Activated CD8-positive, alpha-beta T cell treated with anti-CD3 and anti-CD28 coated beads for 36 hours (primary cell): ENCODE measurements at regions not wholly inside any gene's neighbourhood (a gene's known extent, or its start where the extent isn't known, plus 50 kb on each side); places are given as distances from the start of the nearest gene placed in this dataset.

Experiments used
- ATAC-seq: fragments of 200-7000 bp; cut with Tn5 transposase; one replicate; pipeline ENCODE4 v1.10.0; 2021; ENCODE audit warnings: mild to moderate bottlenecking, moderate library complexity
- CTCF ChIA-PET: fragments of 350-600 bp; sonication (Branson Sonifier 250); formaldehyde crosslinking; loops from one replicate; lab custom pipeline; 2021; ENCODE audit warnings: antibody characterized with exemption; lab: Charles Lee
- POLR2A ChIA-PET: fragments of 350-600 bp; sonication (Branson Sonifier 250); formaldehyde crosslinking; loops from one replicate; lab custom pipeline; 2021; ENCODE audit warnings: antibody characterized with exemption; lab: Charles Lee
- DNase-seq: peaks from one replicate; pipeline ENCODE4 v3.0.0-alpha.2; 2020
- H3K27ac Mint-ChIP-seq: one replicate; pipeline ENCODE4 v1.8.0; 2021; ENCODE audit warnings: mild to moderate bottlenecking, mixed read lengths
- H3K27me3 Mint-ChIP-seq: one replicate; pipeline ENCODE4 v1.8.0; 2021; ENCODE audit warnings: mixed read lengths
- H3K36me3 Mint-ChIP-seq: one replicate; pipeline ENCODE4 v1.8.0; 2021; ENCODE audit warnings: low read depth, mixed read lengths
- H3K4me1 Mint-ChIP-seq: one replicate; pipeline ENCODE4 v1.8.0; 2021; ENCODE audit warnings: low read depth, mixed read lengths
- H3K4me3 Mint-ChIP-seq: one replicate; pipeline ENCODE4 v1.8.0; 2021; ENCODE audit warnings: mild to moderate bottlenecking, moderate library complexity, mixed read lengths
- H3K9me3 Mint-ChIP-seq: one replicate; pipeline ENCODE4 v1.8.0; 2021; ENCODE audit warnings: mixed read lengths
- intact Hi-C: fragments of 100-400 bp; cut with micrococcal nuclease; formaldehyde crosslinking; loops from one replicate; pipeline ENCODE4 v1.10.0; 2022
- TF ChIP-seq, protein P1 (sequence below): fragments of 200-600 bp; IDR thresholded peaks from one replicate; pipeline ENCODE4 v1.8.0; 2022; ENCODE audit warnings: antibody characterized with exemption, mild to moderate bottlenecking

DNA sequence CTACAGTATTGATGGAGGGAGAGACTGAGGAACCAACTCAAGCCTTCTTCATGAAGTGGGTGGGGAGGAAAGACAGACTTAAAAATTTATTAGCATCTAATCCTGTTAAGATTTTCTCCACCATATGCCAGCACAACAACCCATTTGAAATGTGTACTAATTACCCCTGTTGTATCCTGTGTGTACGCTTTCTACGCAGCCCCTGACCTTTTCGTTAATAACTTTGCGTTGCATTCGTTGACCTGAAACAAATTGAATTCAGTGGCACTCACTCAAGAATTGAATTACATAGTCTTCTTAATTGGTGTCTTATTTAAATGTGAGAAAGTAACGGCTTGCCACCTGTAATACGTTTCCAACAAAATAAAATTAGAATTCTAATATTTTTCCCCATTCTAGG is 113.9 kb downstream of the LINC00237 start:
- intact Hi-C loops, result no loop called here

DNA sequence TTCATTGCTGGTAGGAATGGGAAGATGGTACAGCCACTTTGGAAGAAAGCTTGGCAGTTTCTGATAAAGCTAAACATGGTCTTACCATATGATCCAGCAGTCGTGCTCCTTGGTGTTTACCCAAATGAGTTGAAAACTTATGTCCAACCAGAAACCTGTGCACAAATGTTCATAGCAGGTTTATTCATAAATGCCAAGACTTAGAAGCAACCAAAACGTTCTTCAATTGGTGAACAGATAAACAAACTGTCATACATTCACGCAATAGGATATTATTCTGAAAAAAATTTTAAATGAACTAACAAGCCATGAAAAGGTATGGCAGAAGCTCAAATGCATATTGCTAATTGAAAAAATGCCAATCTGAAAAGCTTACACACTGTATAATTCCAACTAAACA is 117.1 kb downstream of the LINC00237 start:
- Mint-ChIP-seq H3K9me3 (no peaks in the 10 kb centered on the region), H3K4me3 (no peak overlapping the region), H3K4me1 (no peaks in the 10 kb centered on the region), H3K36me3 (no peaks in the 10 kb centered on the region), H3K27me3 (peaks cover 7% of the 10 kb centered on the region), H3K27ac (no peak overlapping the region)
- intact Hi-C loops, result no loop called here
- DNase-seq (no peak), ATAC-seq (no peak)
- ChIA-PET POLR2A (no interaction called here), CTCF (no interaction called here)
- TF ChIP-seq, protein P1, sequence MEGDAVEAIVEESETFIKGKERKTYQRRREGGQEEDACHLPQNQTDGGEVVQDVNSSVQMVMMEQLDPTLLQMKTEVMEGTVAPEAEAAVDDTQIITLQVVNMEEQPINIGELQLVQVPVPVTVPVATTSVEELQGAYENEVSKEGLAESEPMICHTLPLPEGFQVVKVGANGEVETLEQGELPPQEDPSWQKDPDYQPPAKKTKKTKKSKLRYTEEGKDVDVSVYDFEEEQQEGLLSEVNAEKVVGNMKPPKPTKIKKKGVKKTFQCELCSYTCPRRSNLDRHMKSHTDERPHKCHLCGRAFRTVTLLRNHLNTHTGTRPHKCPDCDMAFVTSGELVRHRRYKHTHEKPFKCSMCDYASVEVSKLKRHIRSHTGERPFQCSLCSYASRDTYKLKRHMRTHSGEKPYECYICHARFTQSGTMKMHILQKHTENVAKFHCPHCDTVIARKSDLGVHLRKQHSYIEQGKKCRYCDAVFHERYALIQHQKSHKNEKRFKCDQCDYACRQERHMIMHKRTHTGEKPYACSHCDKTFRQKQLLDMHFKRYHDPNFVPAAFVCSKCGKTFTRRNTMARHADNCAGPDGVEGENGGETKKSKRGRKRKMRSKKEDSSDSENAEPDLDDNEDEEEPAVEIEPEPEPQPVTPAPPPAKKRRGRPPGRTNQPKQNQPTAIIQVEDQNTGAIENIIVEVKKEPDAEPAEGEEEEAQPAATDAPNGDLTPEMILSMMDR, result no peak

More for the DNA sequence above, 113.9 kb downstream of the LINC00237 start:
- TF ChIP-seq, protein P1, result no peak
- ChIA-PET POLR2A (no interaction called here), CTCF (no interaction called here)
- H3K4me1 Mint-ChIP-seq, result no peaks in the 10 kb centered on the region
- ATAC-seq, result no peak
- DNase-seq, result no peak
- H3K9me3 Mint-ChIP-seq, result no peaks in the 10 kb centered on the region
- no peak overlapping the region for H3K27ac Mint-ChIP-seq
- H3K36me3 Mint-ChIP-seq, result no peaks in the 10 kb centered on the region
- H3K27me3 Mint-ChIP-seq, result peaks cover 10% of the 10 kb centered on the region
- H3K4me3 Mint-ChIP-seq, result no peak overlapping the region

DNA sequence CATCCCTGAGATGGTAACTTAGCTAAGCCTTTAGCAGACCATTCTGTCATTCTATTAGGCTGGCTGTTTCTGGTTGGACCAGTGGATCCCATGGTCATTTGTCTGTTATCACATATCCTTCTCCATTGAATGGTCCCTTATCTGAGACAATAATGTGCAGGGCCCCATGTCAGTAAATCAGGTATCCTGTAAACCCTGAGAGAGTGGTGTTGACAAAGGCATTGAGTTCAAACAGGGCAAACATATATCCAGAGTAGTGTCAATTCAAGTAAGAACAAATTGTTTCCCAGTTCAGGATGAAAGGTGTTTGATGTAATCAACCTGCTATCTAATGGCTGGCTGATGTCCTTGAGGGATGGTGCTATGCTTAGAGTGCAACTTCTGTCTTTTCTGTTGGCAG is 126.2 kb downstream of the LINC00237 start:
- H3K4me3 Mint-ChIP-seq, result no peak overlapping the region
- H3K27ac Mint-ChIP-seq, result no peak overlapping the region
- POLR2A ChIA-PET, result no interaction called here
- H3K9me3 Mint-ChIP-seq, result peaks cover 4% of the 10 kb centered on the region
- CTCF ChIA-PET, result no interaction called here
- H3K4me1 Mint-ChIP-seq, result no peaks in the 10 kb centered on the region
- ATAC-seq, result no peak
- intact Hi-C loops, result no loop called here
- no peak for DNase-seq
- H3K27me3 Mint-ChIP-seq, result peaks cover 11% of the 10 kb centered on the region
- no peaks in the 10 kb centered on the region for H3K36me3 Mint-ChIP-seq
- TF ChIP-seq, protein P1, result no peak

- ChIA-PET POLR2A (no interaction called here), CTCF (no interaction called here)
- TF ChIP-seq, protein P1, result no peak
- intact Hi-C loops, result no loop called here
- Mint-ChIP-seq H3K4me3 (no peak overlapping the region), H3K4me1 (no peaks in the 10 kb centered on the region), H3K27me3 (peaks cover 11% of the 10 kb centered on the region), H3K27ac (no peak overlapping the region), H3K36me3 (no peaks in the 10 kb centered on the region), H3K9me3 (peaks cover 4% of the 10 kb centered on the region)
- DNase-seq (no peak), ATAC-seq (no peak)
These were observed 128.4 kb downstream of the LINC00237 start for GRCh38 chr20:20977786-20978185.

DNA sequence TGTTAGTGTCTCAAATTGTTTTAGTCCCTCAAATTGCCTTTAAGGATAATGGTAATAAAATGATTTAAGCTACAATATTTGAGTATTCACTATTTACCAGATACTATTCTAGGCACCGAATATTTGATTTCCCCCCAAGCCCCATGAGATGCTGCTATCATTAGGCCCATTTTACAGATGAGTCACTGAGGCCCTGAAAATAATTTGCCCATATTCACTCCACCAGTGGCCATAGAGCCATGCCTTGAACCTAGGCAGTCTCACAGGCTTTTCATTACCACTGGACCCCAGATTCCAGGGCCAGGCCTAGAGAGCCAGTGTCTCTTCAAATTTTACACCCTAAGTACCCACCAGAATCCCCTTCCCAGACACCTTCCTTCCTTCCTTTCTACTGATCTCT is 133.7 kb downstream of the LINC00237 start:
- H3K4me3 Mint-ChIP-seq, result no peak overlapping the region
- H3K9me3 Mint-ChIP-seq, result no peaks in the 10 kb centered on the region
- ChIA-PET POLR2A (no interaction called here), CTCF (interaction anchor here (1.8 kb wide), 1 partner anchor 12 kb away, joined by 4 read pairs; no protein-coding TSS in a partner anchor)
- DNase-seq (no peak), ATAC-seq (no peak)
- H3K4me1 Mint-ChIP-seq, result no peaks in the 10 kb centered on the region
- no peak overlapping the region for H3K27ac Mint-ChIP-seq
- intact Hi-C loops, result no loop called here
- peaks cover 5% of the 10 kb centered on the region for H3K27me3 Mint-ChIP-seq
- TF ChIP-seq, protein P1, result no peak
- no peaks in the 10 kb centered on the region for H3K36me3 Mint-ChIP-seq
